ENCODE measurements at regions not wholly inside any gene's neighbourhood (a gene's known extent, or its start where the extent isn't known, plus 50 kb on each side); places are given as distances from the start of the nearest gene placed in this dataset.
"Not testable (repeated sequence)": the region's sequence is repeated elsewhere in the genome, so short reads cannot be mapped to it uniquely, and the experiment has no call there.

DNA sequence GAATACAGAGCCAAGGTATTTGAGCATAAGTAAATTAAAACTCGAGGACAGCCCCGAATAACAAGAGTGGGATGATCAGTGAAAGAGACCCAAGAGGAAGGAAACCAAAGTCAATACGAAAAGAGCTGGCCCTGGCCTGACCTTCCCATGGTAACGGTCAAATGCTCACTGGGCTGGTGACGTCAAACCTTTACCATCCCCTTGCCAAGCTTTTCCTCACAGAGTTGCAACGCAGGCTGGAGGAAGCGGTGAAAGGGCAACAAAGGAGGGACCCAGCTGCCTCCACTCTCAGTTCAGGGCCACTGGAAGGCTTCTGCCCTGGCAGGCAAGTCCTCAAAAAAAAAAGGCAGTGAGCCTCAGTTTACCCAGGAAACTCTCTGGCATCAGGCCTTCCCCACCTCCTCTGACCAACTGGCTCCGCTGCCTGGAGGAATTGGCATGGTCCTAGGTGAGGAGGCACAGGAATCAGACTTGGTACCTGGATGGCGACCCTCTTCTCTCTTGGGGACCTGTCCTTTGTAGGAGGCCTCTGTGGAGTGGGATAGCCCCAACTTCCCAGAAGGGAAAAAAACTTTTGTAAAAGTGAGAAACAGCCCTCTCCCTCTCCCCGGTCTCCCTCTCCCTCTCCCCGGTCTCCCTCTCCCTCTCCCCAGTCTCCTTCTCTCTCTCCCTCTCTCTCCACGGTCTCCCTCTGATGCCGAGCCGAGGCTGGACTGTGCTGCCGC, 212.4 kb downstream of the ANAPC1 start:
- no peak overlapping the region for H3K4me3 ChIP-seq
- peak; percentile 52 for DNase-seq
- H3K9me2 ChIP-seq (ENCODE audit: insufficient read depth), result no peaks in the 10 kb centered on the region
- H3K27me3 ChIP-seq (replicated peaks; ENCODE audit: insufficient read depth), result no peaks in the 10 kb centered on the region
- H3K9me3 ChIP-seq (ENCODE audit: low read depth), result no peaks in the 10 kb centered on the region
- no peaks in the 10 kb centered on the region for H4K20me1 ChIP-seq (ENCODE audit: insufficient read depth)
- H3K36me3 ChIP-seq (ENCODE audit: low read depth), result no peaks in the 10 kb centered on the region
- 59 to 77% methylated on average over 9 to 15 of the region's 15 CpGs for WGBS, 2 experiments (ENCODE audit: low coverage in 1 of 2, low lambda C conversion rate in 2 of 2, missing lambda C conversion rate in 2 of 2)
- in situ Hi-C loops (cut with MboI), result loop anchor here (25.0 kb wide), 1 partner anchor 184 kb away; no protein-coding TSS in a partner anchor
- H2AFZ ChIP-seq, result no peak overlapping the region
- no peak overlapping the region for H3K4me2 ChIP-seq (ENCODE audit: unreplicated experiment)
- TF ChIP-seq EZH2 (IDR thresholded peaks at IDR 0.05; ENCODE audit: insufficient read depth, poor library complexity, severe bottlenecking), result no peak
- TF ChIP-seq EZH2phosphoT487 (IDR thresholded peaks at IDR 0.05; ENCODE audit: insufficient read depth, low read depth), result no peak
- H3K79me2 ChIP-seq (ENCODE audit: insufficient read depth), result no peaks in the 10 kb centered on the region
- no peaks in the 10 kb centered on the region for H3K4me1 ChIP-seq (ENCODE audit: insufficient read depth)
- no peaks in the 10 kb centered on the region for H3F3A ChIP-seq (ENCODE audit: insufficient read depth)
- H3K9ac ChIP-seq, result no peak overlapping the region
- no peak overlapping the region for H3K27ac ChIP-seq

DNA sequence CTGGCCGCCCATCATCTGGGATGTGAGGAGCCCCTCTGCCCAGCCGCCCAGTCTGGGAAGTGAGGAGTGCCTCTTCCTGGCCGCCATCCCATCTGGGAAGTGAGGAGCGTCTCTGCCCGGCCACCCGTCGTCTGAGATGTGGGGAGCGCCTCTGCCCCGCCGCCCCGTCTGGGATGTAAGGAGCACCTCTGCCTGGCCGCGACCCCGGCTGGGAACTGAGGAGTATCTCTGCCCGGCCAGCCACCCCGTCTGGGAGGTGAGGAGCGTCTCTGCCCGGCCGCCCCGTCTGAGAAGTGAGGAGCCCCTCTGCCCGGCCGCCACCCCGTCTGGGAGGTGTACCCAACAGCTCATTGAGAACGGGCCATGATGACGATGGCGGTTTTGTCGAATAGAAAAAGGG, 211.4 kb downstream of the ANAPC1 start:
- H3K27ac ChIP-seq; H3K79me2 ChIP-seq (ENCODE audit: insufficient read depth); H3K4me1 ChIP-seq (ENCODE audit: insufficient read depth); H3K4me3 ChIP-seq; H3K4me2 ChIP-seq (ENCODE audit: unreplicated experiment); H3K9me3 ChIP-seq (ENCODE audit: low read depth); H4K20me1 ChIP-seq (ENCODE audit: insufficient read depth); H3K36me3 ChIP-seq (ENCODE audit: low read depth); H3K27me3 ChIP-seq (replicated peaks; ENCODE audit: insufficient read depth); H3K9me2 ChIP-seq (ENCODE audit: insufficient read depth); H3F3A ChIP-seq (ENCODE audit: insufficient read depth); H2AFZ ChIP-seq; H3K9ac ChIP-seq; DNase-seq: not testable (repeated sequence)
- in situ Hi-C loops (cut with MboI), result loop anchor here (25.0 kb wide), 1 partner anchor 185 kb away; no protein-coding TSS in a partner anchor
- WGBS, 2 experiments (ENCODE audit: low coverage in 1 of 2, low lambda C conversion rate in 2 of 2, missing lambda C conversion rate in 2 of 2), result 91 to 92% methylated on average over 13 to 17 of the region's 27 CpGs

DNA sequence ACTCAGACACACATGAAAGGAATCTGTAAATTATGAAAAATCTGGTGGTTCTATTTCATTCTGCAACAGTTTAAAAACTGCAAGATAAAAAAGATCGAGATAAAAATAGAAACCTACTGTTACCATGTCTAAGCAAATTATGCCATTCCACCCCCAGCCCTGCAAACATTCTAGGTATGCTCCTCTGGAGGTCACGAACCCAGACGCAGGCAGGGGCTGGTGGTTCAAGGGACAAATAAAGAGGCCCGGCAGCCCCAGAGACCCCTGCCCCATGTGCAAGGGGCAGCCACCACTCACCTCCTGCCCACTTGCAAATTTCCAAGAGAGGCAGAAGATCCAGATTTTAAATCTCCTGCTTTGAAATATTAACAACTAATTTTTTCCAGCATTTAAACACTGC, 210.5 kb downstream of the ANAPC1 start:
- no peak for DNase-seq
- Histone ChIP-seq H4K20me1 (ENCODE audit: insufficient read depth) (no peaks in the 10 kb centered on the region), H3K9ac (no peak overlapping the region), H3K27me3 (replicated peaks; ENCODE audit: insufficient read depth) (no peaks in the 10 kb centered on the region), H3K9me3 (ENCODE audit: low read depth) (no peaks in the 10 kb centered on the region), H3K4me3 (no peak overlapping the region), H3K4me2 (ENCODE audit: unreplicated experiment) (no peak overlapping the region), H2AFZ (no peak overlapping the region), H3K4me1 (ENCODE audit: insufficient read depth) (peaks cover 3% of the 10 kb centered on the region), H3K9me2 (ENCODE audit: insufficient read depth) (no peaks in the 10 kb centered on the region), H3K36me3 (ENCODE audit: low read depth) (no peaks in the 10 kb centered on the region), H3K79me2 (ENCODE audit: insufficient read depth) (no peaks in the 10 kb centered on the region), H3F3A (ENCODE audit: insufficient read depth) (peaks cover 8% of the 10 kb centered on the region; the same call in 1 of the 2 replicates), H3K27ac (no peak overlapping the region)
- WGBS, 2 experiments (ENCODE audit: low coverage in 1 of 2, low lambda C conversion rate in 2 of 2, missing lambda C conversion rate in 2 of 2), result 52 to 54% methylated on average over 4 of the region's 4 CpGs
- in situ Hi-C loops (cut with MboI), result loop anchor here (25.0 kb wide), 1 partner anchor 186 kb away; no protein-coding TSS in a partner anchor
- no peak for TF ChIP-seq EZH2phosphoT487 (IDR thresholded peaks at IDR 0.05; ENCODE audit: insufficient read depth, low read depth)
- TF ChIP-seq EZH2 (IDR thresholded peaks at IDR 0.05; ENCODE audit: insufficient read depth, poor library complexity, severe bottlenecking), result no peak

DNA sequence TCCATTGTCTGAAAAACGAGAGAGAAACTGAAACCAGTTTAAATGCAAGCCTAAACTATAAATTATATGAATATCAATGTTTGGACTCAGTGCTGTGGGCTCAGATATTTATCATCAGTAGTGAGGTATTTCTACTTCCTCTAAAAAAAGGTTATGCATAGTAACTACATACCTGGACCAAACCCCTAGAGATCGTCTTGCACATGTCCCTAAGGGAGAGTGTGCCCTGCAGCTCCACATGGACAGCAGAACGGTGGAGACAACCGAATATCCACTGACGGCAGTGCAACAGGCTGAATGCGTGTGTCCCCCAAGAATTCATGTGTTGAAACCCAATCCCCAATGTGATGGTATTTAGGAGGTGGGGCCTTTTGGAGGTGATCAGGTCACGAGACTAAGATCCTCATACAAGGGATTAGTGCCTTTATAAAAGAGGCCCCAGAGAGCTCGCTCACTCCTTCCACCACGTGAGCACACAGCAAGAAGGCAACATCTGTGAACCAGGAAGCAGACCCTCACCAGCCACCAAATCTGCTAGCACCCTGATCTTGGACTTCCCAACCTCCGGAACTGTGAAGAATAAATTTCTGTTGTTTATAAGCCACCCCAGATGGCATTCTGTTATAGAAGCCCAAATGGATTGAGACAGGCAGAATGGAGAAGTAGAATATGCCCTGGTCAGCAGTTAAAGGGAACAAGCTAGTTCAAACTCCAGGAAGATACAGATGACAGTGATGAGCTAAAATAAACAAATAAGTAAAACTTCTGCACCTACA, 208.4 kb downstream of the ANAPC1 start:
- H3K9me2 ChIP-seq (ENCODE audit: insufficient read depth), result no peaks in the 10 kb centered on the region
- no peak for DNase-seq
- in situ Hi-C loops (cut with MboI), result loop anchor here (25.0 kb wide), 1 partner anchor 563 kb away; the partner anchor contains the start of gene BCL2L11
- H3K27ac ChIP-seq, result no peak overlapping the region
- H3K4me2 ChIP-seq (ENCODE audit: unreplicated experiment), result no peak overlapping the region
- peaks cover 11% of the 10 kb centered on the region for H3K4me1 ChIP-seq (ENCODE audit: insufficient read depth)
- TF ChIP-seq EZH2 (IDR thresholded peaks at IDR 0.05; ENCODE audit: insufficient read depth, poor library complexity, severe bottlenecking) (no peak), EZH2phosphoT487 (IDR thresholded peaks at IDR 0.05; ENCODE audit: insufficient read depth, low read depth) (no peak)
- no peaks in the 10 kb centered on the region for H3K79me2 ChIP-seq (ENCODE audit: insufficient read depth)
- H3K36me3 ChIP-seq (ENCODE audit: low read depth), result no peaks in the 10 kb centered on the region
- H3F3A ChIP-seq (ENCODE audit: insufficient read depth), result peaks cover 13% of the 10 kb centered on the region; the same call in 1 of the 2 replicates
- no peaks in the 10 kb centered on the region for H3K27me3 ChIP-seq (replicated peaks; ENCODE audit: insufficient read depth)
- no peak overlapping the region for H2AFZ ChIP-seq
- H3K4me3 ChIP-seq, result no peak overlapping the region
- no peak overlapping the region for H3K9ac ChIP-seq
- WGBS, 2 experiments (ENCODE audit: low coverage in 1 of 2, low lambda C conversion rate in 2 of 2, missing lambda C conversion rate in 2 of 2), result 78 to 82% methylated on average over 10 of the region's 10 CpGs
- no peaks in the 10 kb centered on the region for H3K9me3 ChIP-seq (ENCODE audit: low read depth)
- H4K20me1 ChIP-seq (ENCODE audit: insufficient read depth), result no peaks in the 10 kb centered on the region

Measured in GM23248 (cell line).